HEK293 (cell line): ENCODE measurements at regions not wholly inside any gene's neighbourhood (a gene's known extent, or its start where the extent isn't known, plus 50 kb on each side); places are given as distances from the start of the nearest gene placed in this dataset.

ENCODE experiments used
- CTCF ChIA-PET: fragments of 350-600 bp; formaldehyde crosslinking; extraction: SDS; loops from one replicate; lab custom pipeline; 2021; ENCODE audit warnings: antibody characterized with exemption; lab: Yijun Ruan, JAX
- POLR2A ChIA-PET: fragments of 300-600 bp; formaldehyde crosslinking; extraction: SDS; loops from one replicate; lab custom pipeline; 2020; ENCODE audit warnings: antibody characterized with exemption, inconsistent platforms; lab: Yijun Ruan, JAX
- H3K27ac ChIP-seq: fragments of 200-500 bp; sonication (Bioruptor generic); 2 replicates; pipeline ENCODE4 v1.5.1; 2014; ENCODE audit warnings: low read depth, low read length, control low read depth, inconsistent platforms; ENCODE audit errors: extremely low read depth
- H3K36me3 ChIP-seq, 2 experiments: fragments of 200-500 bp in 1 of 2; sonication (Bioruptor generic) in 1 of 2; 1 replicate in 1 of 2; 2 replicates in 1 of 2; pipeline ENCODE4 v1.5.1; 2014 to 2017; ENCODE audit warnings: inconsistent platforms in 2 of 2, low read length in 2 of 2; ENCODE audit not compliant: control insufficient read depth in 2 of 2, insufficient read depth in 1 of 2
- H3K4me1 ChIP-seq: fragments of 200-500 bp; sonication (Bioruptor generic); 2 replicates; pipeline ENCODE4 v1.5.1; 2014; ENCODE audit warnings: mild to moderate bottlenecking, low read length, inconsistent platforms; ENCODE audit not compliant: control insufficient read depth, insufficient read depth
- H3K4me3 ChIP-seq: 2 replicates; pipeline ENCODE4 v1.5.1; 2011; ENCODE audit warnings: low read depth, mild to moderate bottlenecking, control low read depth, low read length, moderate library complexity
- H3K9me3 ChIP-seq: fragments of 200-500 bp; sonication (Bioruptor generic); 2 replicates; pipeline ENCODE4 v1.5.1; 2014; ENCODE audit warnings: low read depth, low read length, inconsistent platforms; ENCODE audit not compliant: control insufficient read depth, insufficient read depth
- FEZF1 ChIP-seq: fragments of 450-650 bp; formaldehyde crosslinking; IDR thresholded peaks from 2 replicates; pipeline ENCODE4 v1.5.1; 2016; ENCODE audit warnings: missing biosample characterization, missing genetic modification characterization
- MZF1 ChIP-seq: fragments of 450-650 bp; formaldehyde crosslinking; IDR thresholded peaks from 2 replicates; pipeline ENCODE4 v1.5.1; 2017; ENCODE audit warnings: missing biosample characterization, missing genetic modification characterization, borderline replicate concordance
- PRDM4 ChIP-seq: fragments of 450-650 bp; formaldehyde crosslinking; IDR thresholded peaks from 2 replicates; pipeline ENCODE4 v1.5.1; 2017; ENCODE audit warnings: missing biosample characterization, missing genetic modification characterization
- SP3 ChIP-seq: fragments of 450-650 bp; formaldehyde crosslinking; IDR thresholded peaks from 2 replicates; pipeline ENCODE4 v1.5.1; 2016; ENCODE audit warnings: missing biosample characterization, missing genetic modification characterization
- SP7 ChIP-seq: fragments of 450-650 bp; formaldehyde crosslinking; IDR thresholded peaks from 2 replicates; pipeline ENCODE4 v1.5.1; 2016; ENCODE audit warnings: missing biosample characterization, missing genetic modification characterization
- YY2 ChIP-seq: fragments of 450-650 bp; formaldehyde crosslinking; IDR thresholded peaks from 2 replicates; pipeline ENCODE4 v1.5.1; 2016; ENCODE audit warnings: missing biosample characterization, missing genetic modification characterization
- ZBTB6 ChIP-seq: fragments of 450-650 bp; formaldehyde crosslinking; IDR thresholded peaks from 2 replicates; pipeline ENCODE4 v1.5.1; 2017; ENCODE audit warnings: missing biosample characterization, missing genetic modification characterization
- ZNF138 ChIP-seq: fragments of 450-650 bp; formaldehyde crosslinking; IDR thresholded peaks from 2 replicates; pipeline ENCODE4 v1.5.1; 2016; ENCODE audit warnings: missing biosample characterization, missing genetic modification characterization, borderline replicate concordance
- ZNF248 ChIP-seq: fragments of 450-650 bp; formaldehyde crosslinking; IDR thresholded peaks from 2 replicates; pipeline ENCODE4 v1.5.1; 2017; ENCODE audit warnings: missing biosample characterization, missing genetic modification characterization
- ZNF354C ChIP-seq: fragments of 450-650 bp; formaldehyde crosslinking; IDR thresholded peaks from 2 replicates; pipeline ENCODE4 v1.5.1; 2016; ENCODE audit warnings: missing biosample characterization, missing genetic modification characterization, low read depth, borderline replicate concordance
- ZNF37A ChIP-seq: fragments of 450-650 bp; IDR thresholded peaks from 2 replicates; pipeline ENCODE4 v1.5.1; 2018; ENCODE audit warnings: missing biosample characterization, missing genetic modification characterization
- ZNF426 ChIP-seq: fragments of 450-650 bp; formaldehyde crosslinking; IDR thresholded peaks from 2 replicates; pipeline ENCODE4 v1.5.1; 2017; ENCODE audit warnings: missing biosample characterization, missing genetic modification characterization, mild to moderate bottlenecking, inconsistent platforms, moderate library complexity
- ZNF48 ChIP-seq: fragments of 450-650 bp; formaldehyde crosslinking; IDR thresholded peaks from 2 replicates; pipeline ENCODE4 v1.5.1; 2016; ENCODE audit warnings: missing biosample characterization, missing genetic modification characterization
- ZNF513 ChIP-seq: fragments of 450-650 bp; IDR thresholded peaks from 2 replicates; pipeline ENCODE4 v1.5.1; 2018; ENCODE audit warnings: missing biosample characterization, missing genetic modification characterization
- ZNF580 ChIP-seq: fragments of 450-650 bp; formaldehyde crosslinking; IDR thresholded peaks from 2 replicates; pipeline ENCODE4 v1.5.1; 2016; ENCODE audit warnings: missing biosample characterization, missing genetic modification characterization
- ZSCAN18 ChIP-seq: fragments of 450-650 bp; formaldehyde crosslinking; IDR thresholded peaks from 2 replicates; pipeline ENCODE4 v1.5.1; 2016; ENCODE audit warnings: missing biosample characterization, missing genetic modification characterization

- Histone ChIP-seq H3K9me3 (no peaks in the 10 kb centered on the region), H3K4me3 (no peak overlapping the region), H3K27ac (no peak overlapping the region), H3K36me3 (no peaks in the 10 kb centered on the region), H3K4me1 (no peaks in the 10 kb centered on the region)
- TF ChIP-seq ZNF48 (tag by site-specific recombination) (no peak), ZNF37A (no peak), ZBTB6 (tag by site-specific recombination) (no peak), PRDM4 (tag by site-specific recombination) (no peak), MZF1 (no peak)
- ChIA-PET CTCF (no interaction called here), POLR2A (no interaction called here)
These were observed 230.4 kb downstream of the ZPLD1 start for GRCh38 chr3:102665183-102665582.

GRCh38 chr3:102668247-102668646 lies 233.4 kb downstream of the ZPLD1 start:
- TF ChIP-seq SP3 (no peak), ZNF513 (tag by site-specific recombination) (no peak)
- CTCF ChIA-PET: no interaction called here
- Histone ChIP-seq H3K27ac (no peak overlapping the region), H3K9me3 (no peaks in the 10 kb centered on the region), H3K4me1 (no peaks in the 10 kb centered on the region), H3K36me3 (no peaks in the 10 kb centered on the region), H3K4me3 (no peak overlapping the region)
- POLR2A ChIA-PET: no interaction called here

GRCh38 chr3:102670986-102671385 lies 236.2 kb downstream of the ZPLD1 start:
- POLR2A ChIA-PET: no interaction called here
- TF ChIP-seq ZNF580 (no peak), SP7 (tag by site-specific recombination) (no peak), ZNF354C (tag by site-specific recombination) (no peak), FEZF1 (no peak), YY2 (tag by site-specific recombination) (no peak), ZNF138 (no peak), ZNF426 (no peak), ZSCAN18 (tag by site-specific recombination) (no peak), ZNF248 (no peak), ZNF48 (tag by site-specific recombination) (no peak)
- TF ChIP-seq, all 188 proteins: peak for 0
- no peaks in the 10 kb centered on the region for H3K4me1 ChIP-seq
- H3K36me3 ChIP-seq: no peaks in the 10 kb centered on the region
- no peak overlapping the region for H3K4me3 ChIP-seq
- no peak overlapping the region for H3K27ac ChIP-seq
- no peaks in the 10 kb centered on the region for H3K9me3 ChIP-seq
- CTCF ChIA-PET: no interaction called here
